ENCODE measurements at regions not wholly inside any gene's neighbourhood (a gene's known extent, or its start where the extent isn't known, plus 50 kb on each side); places are given as distances from the start of the nearest gene placed in this dataset.

DNA sequence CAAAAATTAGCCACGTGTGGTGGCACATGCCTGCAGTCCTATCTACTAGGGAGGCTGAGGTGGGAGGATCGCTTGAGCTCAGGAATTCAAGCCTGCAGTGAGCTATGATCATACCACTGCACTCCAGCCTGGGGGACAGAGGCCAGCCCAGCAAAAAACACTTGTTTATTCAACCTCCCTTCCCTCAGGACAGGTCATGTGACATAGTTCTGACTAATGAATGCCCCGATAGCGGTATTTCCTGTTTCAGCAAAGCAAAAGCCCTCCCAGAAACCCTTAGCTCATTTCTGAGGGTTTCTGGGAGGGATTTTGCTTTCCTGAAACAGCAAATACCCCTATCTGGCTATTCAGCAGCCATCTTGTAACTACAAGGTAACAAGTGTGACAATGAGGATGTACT is 157.1 kb downstream of the GATA3 start:
- no peak for TF ChIP-seq POLR2A (IDR thresholded peaks at IDR 0.05)
- TF ChIP-seq, protein P1, sequence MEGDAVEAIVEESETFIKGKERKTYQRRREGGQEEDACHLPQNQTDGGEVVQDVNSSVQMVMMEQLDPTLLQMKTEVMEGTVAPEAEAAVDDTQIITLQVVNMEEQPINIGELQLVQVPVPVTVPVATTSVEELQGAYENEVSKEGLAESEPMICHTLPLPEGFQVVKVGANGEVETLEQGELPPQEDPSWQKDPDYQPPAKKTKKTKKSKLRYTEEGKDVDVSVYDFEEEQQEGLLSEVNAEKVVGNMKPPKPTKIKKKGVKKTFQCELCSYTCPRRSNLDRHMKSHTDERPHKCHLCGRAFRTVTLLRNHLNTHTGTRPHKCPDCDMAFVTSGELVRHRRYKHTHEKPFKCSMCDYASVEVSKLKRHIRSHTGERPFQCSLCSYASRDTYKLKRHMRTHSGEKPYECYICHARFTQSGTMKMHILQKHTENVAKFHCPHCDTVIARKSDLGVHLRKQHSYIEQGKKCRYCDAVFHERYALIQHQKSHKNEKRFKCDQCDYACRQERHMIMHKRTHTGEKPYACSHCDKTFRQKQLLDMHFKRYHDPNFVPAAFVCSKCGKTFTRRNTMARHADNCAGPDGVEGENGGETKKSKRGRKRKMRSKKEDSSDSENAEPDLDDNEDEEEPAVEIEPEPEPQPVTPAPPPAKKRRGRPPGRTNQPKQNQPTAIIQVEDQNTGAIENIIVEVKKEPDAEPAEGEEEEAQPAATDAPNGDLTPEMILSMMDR (IDR thresholded peaks at IDR 0.05): no peak
